NB4 (cell line): ENCODE measurements at regions not wholly inside any gene's neighbourhood (a gene's known extent, or its start where the extent isn't known, plus 50 kb on each side); places are given as distances from the start of the nearest gene placed in this dataset.

ENCODE experiments used
- DNase-seq: peaks from one replicate; pipeline ENCODE4 v3.0.0; 2010; ENCODE audit warnings: low read depth
- H3K4me3 ChIP-seq: one replicate; pipeline ENCODE4 v1.5.1; 2011; ENCODE audit warnings: mild to moderate bottlenecking, low read depth, low read length, moderate library complexity
- MYC ChIP-seq: IDR thresholded peaks from 2 replicates; pipeline ENCODE4 v1.6.1; 2011; ENCODE audit warnings: low read depth, low read length
- POLR2A ChIP-seq: IDR thresholded peaks from 2 replicates; pipeline ENCODE4 v1.6.1; 2011; ENCODE audit warnings: mild to moderate bottlenecking; ENCODE audit not compliant: insufficient read length; ENCODE audit errors: extremely low read depth
- TF ChIP-seq, protein P1 (sequence below): IDR thresholded peaks from 2 replicates; pipeline ENCODE4 v1.6.1; 2011; ENCODE audit warnings: low read depth, low read length
- TF ChIP-seq, protein P2 (sequence below): IDR thresholded peaks from one replicate; pipeline ENCODE4 v1.5.1; 2012; ENCODE audit warnings: low read depth, low read length

- no peak overlapping the region for H3K4me3 ChIP-seq
- TF ChIP-seq, protein P1, sequence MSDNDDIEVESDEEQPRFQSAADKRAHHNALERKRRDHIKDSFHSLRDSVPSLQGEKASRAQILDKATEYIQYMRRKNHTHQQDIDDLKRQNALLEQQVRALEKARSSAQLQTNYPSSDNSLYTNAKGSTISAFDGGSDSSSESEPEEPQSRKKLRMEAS: no peak
- no peak for TF ChIP-seq POLR2A
- no peak for DNase-seq
These were observed 143.6 kb upstream of the POU2AF2 start for GRCh38 chr11:111101881-111102280.

DNA sequence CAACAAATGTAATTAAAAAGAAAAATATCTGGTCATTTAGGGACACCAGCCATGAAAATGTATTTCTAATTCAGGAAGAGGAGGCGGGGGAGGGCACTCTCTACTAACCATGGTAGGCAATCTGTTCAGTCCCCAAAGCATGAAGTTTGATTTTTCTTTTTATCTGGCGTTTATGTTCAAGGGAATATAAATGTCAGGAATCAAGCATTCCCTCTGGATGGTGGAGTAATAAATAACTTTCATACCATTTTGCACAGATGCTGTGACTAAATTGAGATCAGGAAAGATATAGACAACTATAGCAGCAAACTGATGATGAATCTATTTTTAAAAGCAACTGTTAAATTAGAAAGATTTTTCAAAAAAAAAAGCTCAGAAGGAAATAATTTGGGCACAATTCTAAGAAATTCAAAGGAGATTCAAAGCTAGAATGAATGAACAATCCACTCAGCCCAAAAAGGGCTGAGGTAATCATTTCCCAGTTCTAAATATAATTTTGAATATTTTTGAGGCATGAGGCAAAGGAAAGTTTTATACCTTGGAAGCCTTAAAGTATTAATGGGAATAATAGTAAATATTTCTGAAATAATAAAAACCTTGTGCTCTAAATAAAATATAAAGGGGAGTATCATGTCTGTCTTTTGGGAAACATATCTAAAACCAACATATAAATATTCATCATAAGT lies 146.4 kb upstream of the POU2AF2 start:
- TF ChIP-seq, protein P1: no peak
- TF ChIP-seq MYC: no peak
- no peak for TF ChIP-seq POLR2A
- TF ChIP-seq, protein P2, sequence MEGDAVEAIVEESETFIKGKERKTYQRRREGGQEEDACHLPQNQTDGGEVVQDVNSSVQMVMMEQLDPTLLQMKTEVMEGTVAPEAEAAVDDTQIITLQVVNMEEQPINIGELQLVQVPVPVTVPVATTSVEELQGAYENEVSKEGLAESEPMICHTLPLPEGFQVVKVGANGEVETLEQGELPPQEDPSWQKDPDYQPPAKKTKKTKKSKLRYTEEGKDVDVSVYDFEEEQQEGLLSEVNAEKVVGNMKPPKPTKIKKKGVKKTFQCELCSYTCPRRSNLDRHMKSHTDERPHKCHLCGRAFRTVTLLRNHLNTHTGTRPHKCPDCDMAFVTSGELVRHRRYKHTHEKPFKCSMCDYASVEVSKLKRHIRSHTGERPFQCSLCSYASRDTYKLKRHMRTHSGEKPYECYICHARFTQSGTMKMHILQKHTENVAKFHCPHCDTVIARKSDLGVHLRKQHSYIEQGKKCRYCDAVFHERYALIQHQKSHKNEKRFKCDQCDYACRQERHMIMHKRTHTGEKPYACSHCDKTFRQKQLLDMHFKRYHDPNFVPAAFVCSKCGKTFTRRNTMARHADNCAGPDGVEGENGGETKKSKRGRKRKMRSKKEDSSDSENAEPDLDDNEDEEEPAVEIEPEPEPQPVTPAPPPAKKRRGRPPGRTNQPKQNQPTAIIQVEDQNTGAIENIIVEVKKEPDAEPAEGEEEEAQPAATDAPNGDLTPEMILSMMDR: no peak
- no peak overlapping the region for H3K4me3 ChIP-seq
- no peak for DNase-seq

DNA sequence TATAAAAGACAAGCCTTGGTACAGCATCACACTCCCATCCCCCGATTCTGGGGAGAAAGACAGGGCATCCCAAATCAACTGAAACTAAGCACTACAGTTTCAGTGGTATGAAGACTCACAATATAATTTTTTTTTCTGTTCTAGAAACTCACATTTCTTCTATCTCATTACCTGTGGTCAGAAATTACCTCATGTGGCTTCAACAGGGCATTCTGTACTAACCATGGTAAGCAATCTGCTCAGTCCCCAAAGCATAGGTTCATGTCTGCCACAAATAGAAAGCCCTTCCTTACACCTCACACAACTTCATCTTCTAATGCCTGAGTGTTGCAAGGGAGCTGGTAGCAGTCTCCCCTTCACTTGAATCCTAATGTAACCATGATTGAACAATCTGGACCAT lies 147.4 kb upstream of the POU2AF2 start:
- H3K4me3 ChIP-seq: no peak overlapping the region
- TF ChIP-seq, protein P1: no peak
- TF ChIP-seq, protein P2: no peak
- TF ChIP-seq POLR2A: no peak
- no peak for TF ChIP-seq MYC
- DNase-seq: no peak

GRCh38 chr11:111097191-111097590 lies 148.3 kb upstream of the POU2AF2 start:
- no peak for DNase-seq
- no peak overlapping the region for H3K4me3 ChIP-seq

GRCh38 chr11:111095327-111095726 lies 150.2 kb upstream of the POU2AF2 start:
- TF ChIP-seq, protein P2: no peak
- TF ChIP-seq MYC (no peak), POLR2A (no peak)
- TF ChIP-seq, protein P1: no peak
- no peak for DNase-seq
- no peak overlapping the region for H3K4me3 ChIP-seq

More at GRCh38 chr11:111097191-111097590, 148.3 kb upstream of the POU2AF2 start:
- TF ChIP-seq, protein P2: no peak
- TF ChIP-seq, protein P1: no peak
- no peak for TF ChIP-seq POLR2A
- TF ChIP-seq MYC: no peak

- no peak for TF ChIP-seq POLR2A
- TF ChIP-seq, protein P2: no peak
- TF ChIP-seq, protein P1: no peak
- no peak for TF ChIP-seq MYC
- no peak for DNase-seq
- H3K4me3 ChIP-seq: no peak overlapping the region
These were observed 152.5 kb upstream of the POU2AF2 start for GRCh38 chr11:111093061-111093460.
